ENCODE measurements at regions not wholly inside any gene's neighbourhood (a gene's known extent, or its start where the extent isn't known, plus 50 kb on each side); places are given as distances from the start of the nearest gene placed in this dataset.

- TF ChIP-seq CTCF (IDR thresholded peaks at IDR 0.05) (no peak), EZH2 (IDR thresholded peaks at IDR 0.05; ENCODE audit: borderline replicate concordance, insufficient read depth, low read depth, low read length, poor library complexity, severe bottlenecking) (no peak)
These were observed 236.1 kb upstream of the CDH12 start for GRCh38 chr5:23089286-23089685.
